GM12801 (cell line): ENCODE measurements at regions not wholly inside any gene's neighbourhood (a gene's known extent, or its start where the extent isn't known, plus 50 kb on each side); places are given as distances from the start of the nearest gene placed in this dataset.

Experiments used
- TF ChIP-seq, protein P1 (sequence below): IDR thresholded peaks from one replicate; pipeline ENCODE4 v1.5.1; 2011; ENCODE audit warnings: control low read depth; ENCODE audit not compliant: insufficient read length; ENCODE audit errors: extremely low read depth

DNA sequence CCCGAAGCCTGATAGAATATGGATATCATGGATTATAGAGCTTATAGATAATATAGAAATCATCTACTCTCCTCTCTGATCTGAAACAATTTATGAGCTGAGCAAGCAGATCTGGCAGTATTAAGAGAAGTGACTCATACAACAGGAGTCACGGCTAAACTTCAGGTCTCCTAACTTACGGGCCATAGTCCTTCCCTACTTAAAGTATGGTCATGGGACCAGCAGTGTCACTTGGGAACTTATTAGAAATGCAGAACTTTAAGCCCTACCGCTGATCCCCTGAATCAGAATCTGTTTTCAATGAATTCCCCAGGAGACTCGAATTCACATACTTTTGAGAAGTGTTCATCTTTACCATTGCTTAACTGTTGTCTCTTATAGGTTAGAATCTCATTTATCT, 195.7 kb upstream of the FANCL start:
- TF ChIP-seq, protein P1, sequence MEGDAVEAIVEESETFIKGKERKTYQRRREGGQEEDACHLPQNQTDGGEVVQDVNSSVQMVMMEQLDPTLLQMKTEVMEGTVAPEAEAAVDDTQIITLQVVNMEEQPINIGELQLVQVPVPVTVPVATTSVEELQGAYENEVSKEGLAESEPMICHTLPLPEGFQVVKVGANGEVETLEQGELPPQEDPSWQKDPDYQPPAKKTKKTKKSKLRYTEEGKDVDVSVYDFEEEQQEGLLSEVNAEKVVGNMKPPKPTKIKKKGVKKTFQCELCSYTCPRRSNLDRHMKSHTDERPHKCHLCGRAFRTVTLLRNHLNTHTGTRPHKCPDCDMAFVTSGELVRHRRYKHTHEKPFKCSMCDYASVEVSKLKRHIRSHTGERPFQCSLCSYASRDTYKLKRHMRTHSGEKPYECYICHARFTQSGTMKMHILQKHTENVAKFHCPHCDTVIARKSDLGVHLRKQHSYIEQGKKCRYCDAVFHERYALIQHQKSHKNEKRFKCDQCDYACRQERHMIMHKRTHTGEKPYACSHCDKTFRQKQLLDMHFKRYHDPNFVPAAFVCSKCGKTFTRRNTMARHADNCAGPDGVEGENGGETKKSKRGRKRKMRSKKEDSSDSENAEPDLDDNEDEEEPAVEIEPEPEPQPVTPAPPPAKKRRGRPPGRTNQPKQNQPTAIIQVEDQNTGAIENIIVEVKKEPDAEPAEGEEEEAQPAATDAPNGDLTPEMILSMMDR = no peak

DNA sequence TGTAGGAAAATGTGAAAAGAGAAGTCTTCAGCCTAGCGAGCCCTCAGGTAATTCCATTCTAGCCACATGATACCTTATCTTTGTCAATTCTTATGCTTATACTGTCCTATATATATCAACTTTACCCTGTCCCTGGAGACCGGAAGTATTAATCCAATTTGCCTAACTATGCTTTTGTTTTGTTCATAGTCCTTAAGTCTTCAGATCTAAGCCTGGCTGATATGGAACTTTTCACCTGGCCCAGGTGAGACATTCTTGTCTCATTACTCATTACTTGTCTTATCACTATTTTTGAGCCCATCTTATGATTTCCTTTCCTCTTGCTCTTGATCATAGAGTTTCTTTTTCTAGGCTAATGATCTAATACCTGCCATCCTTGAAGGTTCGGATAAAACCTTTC, 194.1 kb upstream of the FANCL start:
- TF ChIP-seq, protein P1 = no peak

DNA sequence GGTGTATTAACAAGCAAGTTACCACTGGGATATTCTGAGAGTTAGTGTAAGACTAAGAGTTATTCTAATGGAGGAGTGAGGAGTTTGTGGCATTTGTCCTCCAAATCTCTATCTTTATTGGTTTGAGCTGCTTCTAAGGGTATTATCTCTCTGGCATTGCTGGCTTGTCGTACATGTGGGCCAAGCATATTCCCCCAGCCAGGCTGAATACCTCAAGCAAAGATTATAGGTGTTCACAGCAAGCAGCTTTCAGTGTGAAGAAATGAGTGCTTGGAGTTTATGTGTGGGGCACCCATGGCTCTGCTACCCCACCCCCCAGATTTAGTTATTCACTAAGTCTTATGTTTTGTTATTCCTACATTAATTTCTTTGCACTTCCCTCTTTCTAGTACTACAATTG, 193.6 kb upstream of the FANCL start:
- TF ChIP-seq, protein P1 = no peak

DNA sequence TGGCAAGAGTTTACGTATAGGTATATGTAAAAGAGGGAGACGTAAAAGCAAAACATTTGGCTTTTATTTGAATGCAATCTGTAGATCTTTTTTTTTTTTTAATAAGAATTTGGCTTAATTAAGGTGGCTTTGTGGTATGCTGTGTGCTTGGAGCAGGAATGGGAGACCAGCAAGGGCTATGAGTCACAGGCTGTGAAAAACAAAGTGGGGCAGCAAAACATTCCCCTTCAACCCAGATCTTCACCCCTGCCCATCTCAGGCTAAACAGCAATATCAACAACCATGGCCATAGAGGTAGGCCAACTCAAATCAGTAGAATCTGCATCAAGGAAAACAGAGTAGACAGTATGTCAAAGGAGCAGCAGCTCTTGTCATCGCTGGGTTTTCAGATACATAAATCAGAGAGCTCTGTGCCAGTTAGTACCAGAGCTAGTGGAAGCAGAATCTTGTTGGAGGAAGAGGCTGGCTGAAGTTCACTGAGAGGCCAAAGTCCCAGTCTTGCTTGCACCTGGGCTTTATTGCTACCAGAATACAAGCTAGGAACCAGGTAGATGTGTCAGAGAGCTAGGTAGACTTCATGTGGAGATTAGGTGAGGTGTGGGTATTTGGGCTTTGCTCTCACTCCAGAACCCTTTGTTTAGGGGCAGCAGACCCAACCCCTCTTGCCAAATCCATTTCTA, 191.5 kb upstream of the FANCL start:
- TF ChIP-seq, protein P1 = no peak

DNA sequence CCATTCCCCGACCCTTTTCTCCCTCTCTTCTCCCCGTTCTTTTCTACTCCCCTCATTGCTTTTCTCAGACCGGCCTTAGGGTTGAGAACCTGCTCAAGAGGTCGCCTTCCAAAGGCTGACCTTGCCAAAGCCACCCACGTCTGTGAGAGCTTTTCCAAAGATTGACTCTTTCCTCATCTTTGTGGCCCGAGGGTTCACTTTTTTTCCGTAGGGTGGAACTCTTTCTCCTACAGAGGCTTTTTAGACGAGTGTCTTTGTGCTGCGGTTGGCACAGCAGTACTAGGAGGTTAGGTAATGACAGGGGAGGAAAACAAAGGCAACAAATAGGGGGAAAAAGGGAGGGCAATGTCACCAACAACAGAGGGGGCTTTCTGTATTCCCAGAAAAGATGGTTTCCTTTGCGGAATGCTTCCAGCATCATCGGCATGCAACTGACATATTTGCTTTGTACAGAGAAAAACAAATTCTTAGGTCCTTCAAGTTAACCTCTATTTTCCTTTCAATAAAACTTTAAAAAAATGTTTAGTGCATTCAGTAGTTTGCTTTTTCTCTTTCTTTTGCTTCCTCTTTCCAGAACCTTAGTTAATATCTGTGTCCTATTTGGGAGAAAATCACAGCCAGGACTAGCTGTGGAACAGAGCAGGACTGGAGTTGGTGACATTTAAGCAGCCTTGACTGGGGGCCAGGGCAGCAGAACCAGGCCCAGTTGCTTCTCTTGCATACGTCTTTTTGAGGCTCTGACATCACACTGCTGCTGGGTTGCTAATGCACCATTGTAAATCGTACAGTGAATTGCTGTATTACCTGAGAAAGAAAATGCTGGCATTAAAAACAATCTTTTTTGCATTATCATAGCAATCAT, 188.1 kb upstream of the FANCL start:
- TF ChIP-seq, protein P1 = no peak

DNA sequence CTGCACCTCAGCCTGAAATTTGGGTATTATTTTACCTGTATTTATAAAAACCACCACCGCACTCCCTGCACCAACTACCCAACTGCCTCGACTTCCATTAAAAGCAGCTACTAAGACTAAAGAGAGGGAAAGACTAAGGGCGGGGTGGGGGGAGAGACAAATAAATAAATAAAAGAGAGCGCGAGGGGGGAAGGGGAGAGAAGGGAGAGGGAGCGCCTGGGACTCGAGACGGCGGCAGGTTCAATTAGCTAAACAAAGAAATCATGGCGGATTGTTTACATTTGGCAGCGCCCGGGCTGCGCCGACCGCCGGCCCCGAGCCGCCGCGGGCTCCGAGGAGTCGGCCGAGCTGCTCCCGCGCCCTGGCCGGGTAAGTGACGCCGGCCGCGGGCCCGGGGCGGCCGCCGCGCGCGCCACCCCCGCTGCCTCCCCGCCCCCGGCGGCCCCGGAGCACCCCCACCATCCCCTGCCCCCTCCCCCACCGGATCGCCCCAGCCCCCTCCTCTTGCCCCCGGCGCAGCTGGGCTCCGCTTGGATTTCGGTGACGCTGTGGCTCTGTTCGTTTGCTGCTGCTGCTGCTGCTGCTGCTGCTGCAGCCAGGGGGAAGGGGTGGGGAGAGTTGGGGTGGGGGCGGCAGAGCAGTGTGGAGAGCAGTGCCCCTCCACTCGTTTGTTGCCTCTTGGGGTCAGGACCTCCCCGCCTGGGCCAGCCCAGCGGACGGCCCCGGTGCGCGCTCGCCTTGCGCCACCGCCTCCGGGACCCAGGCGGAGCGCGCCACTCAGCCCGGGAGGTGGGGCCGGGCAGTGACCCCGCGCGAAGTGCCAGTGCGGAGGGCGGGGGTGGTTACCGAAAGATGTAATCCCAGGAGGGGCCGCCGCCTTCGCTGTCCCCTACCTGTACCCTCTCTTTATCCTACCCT, 187.2 kb upstream of the FANCL start:
- TF ChIP-seq, protein P1 = no peak
